Central memory CD8-positive, alpha-beta T cell (primary cell): ENCODE measurements at regions not wholly inside any gene's neighbourhood (a gene's known extent, or its start where the extent isn't known, plus 50 kb on each side); places are given as distances from the start of the nearest gene placed in this dataset.

Experiments
- ATAC-seq: fragments of 150-1000 bp; cut with Tn5 transposase; replicated peaks from 2 replicates; pipeline ENCODE4 v1.10.0; 2022; ENCODE audit warnings: mild to moderate bottlenecking, moderate FRiP score, moderate number of reproducible peaks; ENCODE audit not compliant: poor library complexity, severe bottlenecking; ENCODE audit errors: extremely low read depth
- DNase-seq, 2 donors: peaks; one replicate each; pipeline ENCODE4 v3.0.0; 2021; ENCODE audit warnings: low spot score in 2 of 2
- H3K27ac Mint-ChIP-seq: one replicate; pipeline ENCODE4 v1.8.0; 2022; ENCODE audit warnings: low read depth, mild to moderate bottlenecking, moderate library complexity, mixed read lengths
- H3K27me3 Mint-ChIP-seq: one replicate; pipeline ENCODE4 v1.8.0; 2022; ENCODE audit warnings: mixed read lengths
- H3K36me3 Mint-ChIP-seq: one replicate; pipeline ENCODE4 v1.8.0; 2022; ENCODE audit warnings: mild to moderate bottlenecking, moderate library complexity, mixed read lengths; ENCODE audit not compliant: insufficient read depth
- H3K4me1 Mint-ChIP-seq: one replicate; pipeline ENCODE4 v1.8.0; 2022; ENCODE audit warnings: mixed read lengths
- H3K4me3 Mint-ChIP-seq: one replicate; pipeline ENCODE4 v1.8.0; 2022; ENCODE audit warnings: mild to moderate bottlenecking, moderate library complexity, mixed read lengths
- H3K9me3 Mint-ChIP-seq: one replicate; pipeline ENCODE4 v1.8.0; 2022; ENCODE audit warnings: mixed read lengths

DNA sequence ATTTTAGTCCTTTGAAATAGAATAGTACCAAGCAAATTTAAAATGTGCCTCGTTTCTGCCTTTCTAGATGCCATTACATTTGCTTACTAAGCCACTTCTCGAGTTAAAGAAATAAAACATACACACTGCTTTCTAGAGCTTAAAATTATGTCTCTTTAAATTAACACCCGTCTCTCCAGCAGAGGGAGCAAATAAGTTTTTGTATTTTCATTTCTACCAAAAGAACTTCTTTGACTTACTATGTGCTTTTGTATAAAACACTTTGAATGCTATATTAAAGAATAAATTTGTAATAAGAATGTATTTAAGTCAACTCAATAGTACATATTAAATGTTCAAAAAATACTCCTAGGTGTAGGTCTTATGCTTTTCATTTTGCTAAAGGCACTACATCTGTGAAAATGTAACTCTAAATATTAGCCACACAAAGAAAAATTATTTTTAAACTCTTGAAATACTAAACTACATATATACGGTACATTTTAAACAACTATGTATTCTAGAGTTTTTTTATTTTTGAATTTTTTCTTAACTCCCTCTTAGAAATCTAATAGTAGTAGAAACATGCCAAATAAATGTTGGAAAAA lies 269.3 kb upstream of the MIR17HG start:
- Mint-ChIP-seq H3K36me3 (no peaks in the 10 kb centered on the region), H3K9me3 (no peaks in the 10 kb centered on the region), H3K4me3 (no peak overlapping the region), H3K27ac (no peak overlapping the region), H3K27me3 (no peaks in the 10 kb centered on the region), H3K4me1 (no peaks in the 10 kb centered on the region)
- DNase-seq = no peak
- no peak for ATAC-seq

GRCh38 chr13:91079176-91079575 lies 268.3 kb upstream of the MIR17HG start:
- Mint-ChIP-seq H3K27me3 (no peaks in the 10 kb centered on the region), H3K9me3 (no peaks in the 10 kb centered on the region), H3K36me3 (no peaks in the 10 kb centered on the region), H3K4me3 (no peak overlapping the region), H3K4me1 (no peaks in the 10 kb centered on the region), H3K27ac (no peak overlapping the region)
- no peak for DNase-seq
- no peak for ATAC-seq

GRCh38 chr13:91085127-91085526 lies 262.4 kb upstream of the MIR17HG start:
- DNase-seq = no peak
- Mint-ChIP-seq H3K4me3 (no peak overlapping the region), H3K4me1 (no peaks in the 10 kb centered on the region), H3K36me3 (peaks cover 2% of the 10 kb centered on the region), H3K9me3 (no peaks in the 10 kb centered on the region), H3K27me3 (no peaks in the 10 kb centered on the region), H3K27ac (no peak overlapping the region)
- ATAC-seq = no peak

DNA sequence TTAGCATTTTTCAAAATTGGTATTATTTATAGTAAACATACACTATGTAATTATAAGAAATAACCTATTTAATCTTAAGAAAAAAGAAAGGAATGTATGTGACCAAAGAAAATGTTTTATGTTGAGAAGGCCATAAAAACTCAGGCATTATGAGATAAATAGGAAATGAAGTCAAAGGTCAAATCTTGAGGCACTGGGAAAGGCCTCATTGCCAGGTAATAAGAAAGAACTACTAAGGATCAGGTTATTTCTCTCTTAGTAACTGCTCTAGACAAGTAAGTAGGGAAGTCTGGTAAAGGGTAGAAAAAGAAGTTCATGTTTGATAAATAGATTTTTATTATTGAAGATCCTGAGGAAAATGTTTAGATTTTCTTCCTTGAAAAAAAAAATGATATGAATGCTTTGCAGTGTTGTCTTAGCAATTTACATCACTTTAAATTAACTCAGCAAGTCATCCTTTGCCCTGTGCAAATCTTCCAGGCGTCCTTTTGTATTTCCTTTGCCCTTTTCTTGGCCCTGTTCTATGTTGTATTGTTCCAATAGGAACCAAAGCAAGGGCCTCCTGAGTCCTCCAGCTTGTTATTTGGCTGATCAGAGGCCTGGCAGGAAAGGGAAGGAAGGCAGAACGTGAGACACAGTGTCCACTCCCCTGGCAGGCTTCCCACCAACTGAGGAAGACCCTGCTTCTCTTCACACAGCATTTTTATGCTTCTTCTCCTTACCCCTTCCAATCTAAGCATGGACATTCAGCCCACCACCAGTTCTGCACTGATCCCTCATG lies 260.4 kb upstream of the MIR17HG start:
- Mint-ChIP-seq H3K4me1 (no peaks in the 10 kb centered on the region), H3K36me3 (peaks cover 2% of the 10 kb centered on the region), H3K4me3 (no peak overlapping the region), H3K9me3 (no peaks in the 10 kb centered on the region), H3K27me3 (no peaks in the 10 kb centered on the region), H3K27ac (no peak overlapping the region)
- DNase-seq = no peak
- no peak for ATAC-seq

GRCh38 chr13:91097269-91097668 lies 250.2 kb upstream of the MIR17HG start:
- DNase-seq (no peak), ATAC-seq (no peak)
- no peaks in the 10 kb centered on the region for H3K4me1 Mint-ChIP-seq
- H3K4me3 Mint-ChIP-seq = no peak overlapping the region
- H3K36me3 Mint-ChIP-seq = no peaks in the 10 kb centered on the region
- peaks cover 7% of the 10 kb centered on the region for H3K9me3 Mint-ChIP-seq
- H3K27ac Mint-ChIP-seq = no peak overlapping the region
- H3K27me3 Mint-ChIP-seq = no peaks in the 10 kb centered on the region

- H3K27ac Mint-ChIP-seq = no peak overlapping the region
- ATAC-seq = no peak
These were observed 247.6 kb upstream of the MIR17HG start for GRCh38 chr13:91099877-91100276.

GRCh38 chr13:91100944-91101343 lies 246.5 kb upstream of the MIR17HG start:
- DNase-seq = no peak
- peaks cover 6% of the 10 kb centered on the region for H3K9me3 Mint-ChIP-seq
- no peak for ATAC-seq
- H3K4me3 Mint-ChIP-seq = no peak overlapping the region
- H3K27ac Mint-ChIP-seq = no peak overlapping the region
- H3K4me1 Mint-ChIP-seq = no peaks in the 10 kb centered on the region
- no peaks in the 10 kb centered on the region for H3K27me3 Mint-ChIP-seq
- no peaks in the 10 kb centered on the region for H3K36me3 Mint-ChIP-seq

More at GRCh38 chr13:91099877-91100276, 247.6 kb upstream of the MIR17HG start:
- Mint-ChIP-seq H3K4me1 (no peaks in the 10 kb centered on the region), H3K27me3 (no peaks in the 10 kb centered on the region), H3K4me3 (no peak overlapping the region), H3K36me3 (no peaks in the 10 kb centered on the region), H3K9me3 (peaks cover 6% of the 10 kb centered on the region)
- DNase-seq = no peak

DNA sequence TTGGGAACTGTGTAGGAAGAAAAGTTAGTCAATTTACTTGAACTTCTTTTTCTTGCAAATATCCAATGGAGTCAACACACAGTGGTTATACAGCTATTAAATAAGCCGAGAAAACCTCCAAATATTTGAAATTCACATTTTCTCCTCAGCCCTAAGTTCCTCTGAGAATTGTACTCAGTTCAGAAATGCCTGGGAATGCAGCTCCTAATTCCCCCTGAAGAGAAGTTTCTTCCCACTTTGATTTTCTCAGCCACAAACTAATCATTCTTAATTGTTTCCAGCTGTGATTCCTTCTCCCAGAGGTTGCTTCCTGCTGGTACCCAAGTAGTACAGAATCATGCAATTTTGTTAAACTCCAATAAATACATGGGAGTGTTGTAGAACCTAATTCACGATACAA lies 246.1 kb upstream of the MIR17HG start:
- no peaks in the 10 kb centered on the region for H3K4me1 Mint-ChIP-seq
- H3K9me3 Mint-ChIP-seq = peaks cover 6% of the 10 kb centered on the region
- DNase-seq = no peak
- no peak for ATAC-seq
- no peaks in the 10 kb centered on the region for H3K27me3 Mint-ChIP-seq
- H3K36me3 Mint-ChIP-seq = no peaks in the 10 kb centered on the region
- H3K27ac Mint-ChIP-seq = no peak overlapping the region
- H3K4me3 Mint-ChIP-seq = no peak overlapping the region

DNA sequence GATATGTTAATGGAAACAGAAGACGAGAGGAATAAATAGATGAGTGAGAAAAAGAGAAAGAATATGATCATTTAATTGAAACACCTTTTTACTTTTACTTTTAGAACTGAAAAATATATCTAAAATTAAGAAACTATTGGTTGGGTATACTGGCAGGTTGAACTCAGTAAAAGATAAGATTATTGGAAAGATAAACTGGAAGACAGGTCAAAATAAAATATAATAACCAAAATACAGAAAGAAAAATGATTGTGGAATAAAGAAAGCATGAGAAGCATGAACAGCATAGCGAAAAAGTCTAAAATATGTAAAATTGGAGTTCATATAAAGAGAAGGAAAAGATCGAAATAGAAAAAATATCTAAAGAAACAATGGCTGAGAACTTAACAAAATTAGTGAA lies 242.2 kb upstream of the MIR17HG start:
- DNase-seq (no peak), ATAC-seq (no peak)
- no peaks in the 10 kb centered on the region for H3K36me3 Mint-ChIP-seq
- H3K4me3 Mint-ChIP-seq = no peak overlapping the region
- peaks cover 6% of the 10 kb centered on the region for H3K9me3 Mint-ChIP-seq
- H3K27ac Mint-ChIP-seq = no peak overlapping the region
- no peaks in the 10 kb centered on the region for H3K4me1 Mint-ChIP-seq
- H3K27me3 Mint-ChIP-seq = no peaks in the 10 kb centered on the region

DNA sequence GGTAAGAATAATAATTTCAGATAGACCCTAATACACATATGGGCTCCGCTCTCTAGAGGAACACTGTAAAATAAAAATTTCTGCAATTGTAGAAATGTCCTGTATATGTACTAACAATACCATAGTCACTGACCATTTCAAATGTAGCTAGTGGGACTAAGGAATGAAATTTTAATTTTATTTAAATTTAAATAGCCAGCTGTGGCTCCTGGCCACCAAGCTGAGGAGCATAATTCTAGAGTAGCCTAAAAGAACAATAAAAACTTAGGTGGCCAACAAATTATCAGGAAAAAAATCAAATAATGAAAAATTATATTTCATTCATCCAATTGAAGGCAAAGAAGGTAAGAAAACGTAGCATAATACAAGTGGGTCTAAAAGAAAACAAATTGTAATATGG lies 240.9 kb upstream of the MIR17HG start:
- Mint-ChIP-seq H3K4me3 (no peak overlapping the region), H3K4me1 (no peaks in the 10 kb centered on the region), H3K27ac (no peak overlapping the region), H3K9me3 (peaks cover 6% of the 10 kb centered on the region), H3K27me3 (no peaks in the 10 kb centered on the region), H3K36me3 (no peaks in the 10 kb centered on the region)
- no peak for DNase-seq
- no peak for ATAC-seq

- Mint-ChIP-seq H3K27ac (no peak overlapping the region), H3K4me3 (no peak overlapping the region), H3K36me3 (no peaks in the 10 kb centered on the region), H3K9me3 (no peaks in the 10 kb centered on the region), H3K4me1 (no peaks in the 10 kb centered on the region), H3K27me3 (no peaks in the 10 kb centered on the region)
- DNase-seq (no peak), ATAC-seq (no peak)
These were observed 239.2 kb upstream of the MIR17HG start for GRCh38 chr13:91108315-91108714.

- H3K27me3 Mint-ChIP-seq = no peaks in the 10 kb centered on the region
- no peak overlapping the region for H3K4me3 Mint-ChIP-seq
- H3K9me3 Mint-ChIP-seq = peaks cover 6% of the 10 kb centered on the region
- no peaks in the 10 kb centered on the region for H3K36me3 Mint-ChIP-seq
- no peak overlapping the region for H3K27ac Mint-ChIP-seq
- DNase-seq = no peak
- H3K4me1 Mint-ChIP-seq = no peaks in the 10 kb centered on the region
- no peak for ATAC-seq
These were observed 235.8 kb upstream of the MIR17HG start for GRCh38 chr13:91111476-91112200.
